Stimulated activated CD4-positive, alpha-beta T cell treated with anti-CD3 and anti-CD28 coated beads, Interleukin-4, amount 100 ng/mL, for 48 hours (primary cell): ENCODE measurements at regions not wholly inside any gene's neighbourhood (a gene's known extent, or its start where the extent isn't known, plus 50 kb on each side); places are given as distances from the start of the nearest gene placed in this dataset.
"Not testable (repeated sequence)": the region's sequence is repeated elsewhere in the genome, so short reads cannot be mapped to it uniquely, and the experiment has no call there.

Experiments used
- DNase-seq, 2 donors: peaks; one replicate each; pipeline ENCODE4 v3.0.0-alpha.2; 2020; ENCODE audit warnings: low read depth in 2 of 2

GRCh38 chr9:100639854-100640253 is 62.0 kb downstream of the CAVIN4 start:
- DNase-seq, result no peak

GRCh38 chr9:100640447-100641050 is 62.7 kb downstream of the CAVIN4 start:
- no peak for DNase-seq

GRCh38 chr9:100641166-100641565 is 63.3 kb downstream of the CAVIN4 start:
- no peak for DNase-seq

- no peak for DNase-seq
These were observed 75.0 kb downstream of the CAVIN4 start for GRCh38 chr9:100652850-100653249.

GRCh38 chr9:100653643-100654334 is 75.9 kb downstream of the CAVIN4 start:
- DNase-seq, result no peak

- not testable (repeated sequence) for DNase-seq
These were observed 79.0 kb downstream of the CAVIN4 start for GRCh38 chr9:100656851-100657250.

GRCh38 chr9:100661668-100662067 is 83.8 kb downstream of the CAVIN4 start:
- no peak for DNase-seq

GRCh38 chr9:100662122-100662521 is 84.2 kb downstream of the CAVIN4 start:
- DNase-seq, result no peak

GRCh38 chr9:100667448-100667847 is 89.6 kb downstream of the CAVIN4 start:
- DNase-seq, result no peak

GRCh38 chr9:100668024-100668423 is 90.1 kb downstream of the CAVIN4 start:
- no peak for DNase-seq

- no peak for DNase-seq
These were observed 92.1 kb downstream of the CAVIN4 start for GRCh38 chr9:100669968-100670367.

- DNase-seq, result no peak
These were observed 92.8 kb downstream of the CAVIN4 start for GRCh38 chr9:100670719-100671118.

GRCh38 chr9:100671898-100672297 is 94.0 kb downstream of the CAVIN4 start:
- no peak for DNase-seq

GRCh38 chr9:100673249-100673648 is 95.4 kb downstream of the CAVIN4 start:
- DNase-seq, result no peak

GRCh38 chr9:100674419-100675122 is 96.7 kb downstream of the CAVIN4 start:
- DNase-seq, result no peak

- DNase-seq, result no peak
These were observed 102.0 kb downstream of the CAVIN4 start for GRCh38 chr9:100679834-100680233.

- DNase-seq, result no peak
These were observed 108.5 kb downstream of the CAVIN4 start for GRCh38 chr9:100686420-100686819.

- no peak for DNase-seq
These were observed 111.8 kb downstream of the CAVIN4 start for GRCh38 chr9:100689635-100690034.

GRCh38 chr9:100690438-100690837 is 112.6 kb downstream of the CAVIN4 start:
- no peak for DNase-seq

- DNase-seq, result no peak
These were observed 119.5 kb downstream of the CAVIN4 start for GRCh38 chr9:100697339-100697738.

GRCh38 chr9:100698945-100699344 is 121.1 kb downstream of the CAVIN4 start:
- no peak for DNase-seq

GRCh38 chr9:100699668-100700067 is 121.8 kb downstream of the CAVIN4 start:
- no peak for DNase-seq

- no peak for DNase-seq
These were observed 122.9 kb downstream of the CAVIN4 start for GRCh38 chr9:100700689-100701318.
